Midbrain (tissue), 1 donor: ENCODE measurements at regions not wholly inside any gene's neighbourhood (a gene's known extent, or its start where the extent isn't known, plus 50 kb on each side); places are given as distances from the start of the nearest gene placed in this dataset.

Experiments
- DNase-seq: peaks from one replicate; lab custom pipeline; 2025; lab: John Stamatoyannopoulos, UW

DNA sequence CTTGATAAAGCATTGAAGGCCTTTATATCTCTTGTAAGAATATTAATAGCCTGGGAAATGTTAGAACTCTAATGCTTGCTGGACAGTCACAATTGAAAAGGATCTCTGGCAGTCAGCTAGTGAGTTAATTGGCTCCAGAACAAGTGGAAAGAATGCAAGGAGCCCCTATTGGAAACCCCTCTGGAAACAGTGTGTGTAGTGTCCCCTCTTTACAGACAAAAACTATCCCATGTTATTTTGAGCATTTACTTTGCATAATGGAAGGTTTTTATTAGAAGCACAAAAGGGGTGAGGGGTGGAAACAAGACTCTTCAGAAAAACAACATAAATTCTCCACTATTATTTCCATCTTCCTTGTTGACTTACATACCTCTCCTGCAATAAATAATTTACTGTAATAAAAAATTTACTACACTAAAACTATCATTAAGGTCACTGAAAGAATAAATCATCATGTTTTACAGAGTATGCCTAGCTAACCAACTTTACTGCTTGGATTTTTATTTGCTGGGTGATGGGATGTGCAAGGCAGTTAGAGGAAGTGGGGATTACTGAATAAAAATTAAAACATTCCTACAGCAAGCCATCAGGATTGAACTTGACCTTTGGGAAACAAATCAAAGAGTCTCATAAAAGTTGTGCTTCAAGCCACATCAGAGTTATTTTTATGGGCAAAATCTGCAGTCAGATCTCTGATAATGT is 610.4 kb downstream of the TBC1D4 start:
- DNase-seq = no peak

DNA sequence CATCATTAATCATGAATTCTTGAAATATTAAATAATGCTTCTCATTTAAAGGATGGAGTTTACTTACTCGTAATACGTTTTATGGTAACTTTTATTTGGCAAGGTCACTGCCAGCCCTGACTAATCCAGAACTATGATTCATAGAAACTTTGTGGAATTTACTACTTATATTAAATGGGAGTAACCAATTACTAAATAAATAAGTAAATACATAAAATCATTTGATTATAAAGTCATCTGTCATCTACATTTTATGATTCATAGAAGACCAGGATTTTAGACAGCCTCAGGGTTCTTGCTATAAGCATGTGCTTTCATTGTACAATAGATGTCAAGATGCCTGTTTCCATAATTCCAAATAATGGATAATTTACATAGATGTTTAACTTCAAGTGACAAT is 611.1 kb downstream of the TBC1D4 start:
- no peak for DNase-seq

GRCh38 chr13:74869846-74870245 is 612.1 kb downstream of the TBC1D4 start:
- DNase-seq = no peak

DNA sequence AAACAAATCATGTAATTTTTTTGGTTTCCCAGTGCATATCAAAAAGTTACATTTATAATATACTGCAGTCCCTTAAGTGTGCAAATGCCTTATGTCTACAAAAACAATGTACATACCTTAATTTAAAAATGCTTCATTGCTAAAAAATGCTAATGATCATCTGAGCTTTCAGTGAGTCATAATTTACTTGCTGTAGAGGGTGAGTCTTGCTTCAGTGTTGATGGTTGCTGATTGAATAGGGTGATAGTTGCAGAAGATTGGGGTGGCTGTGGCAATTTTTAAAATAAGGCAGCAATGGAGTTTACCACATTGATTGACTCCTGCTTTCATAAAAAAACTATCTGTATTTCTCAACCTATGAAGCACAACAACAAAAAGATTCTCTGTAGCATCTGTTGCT is 613.9 kb downstream of the TBC1D4 start:
- no peak for DNase-seq

DNA sequence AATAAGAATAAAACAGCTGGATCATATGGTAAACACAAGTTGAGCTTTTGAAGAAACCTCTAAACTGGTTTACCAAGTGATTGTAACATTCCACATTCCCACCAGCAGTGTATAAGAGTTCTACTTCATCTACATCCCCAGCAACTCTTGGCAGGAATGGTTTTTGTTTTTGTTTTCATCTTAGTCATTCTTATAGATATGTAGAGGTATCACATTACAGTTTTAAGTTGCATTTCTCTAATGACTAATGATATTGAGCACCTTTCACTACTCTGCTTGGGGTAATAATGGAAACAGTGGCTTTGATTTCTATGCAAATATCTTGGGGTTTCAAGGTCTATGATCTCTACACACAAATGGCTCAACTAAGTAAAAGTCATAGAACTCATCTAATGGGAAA is 614.5 kb downstream of the TBC1D4 start:
- no peak for DNase-seq

DNA sequence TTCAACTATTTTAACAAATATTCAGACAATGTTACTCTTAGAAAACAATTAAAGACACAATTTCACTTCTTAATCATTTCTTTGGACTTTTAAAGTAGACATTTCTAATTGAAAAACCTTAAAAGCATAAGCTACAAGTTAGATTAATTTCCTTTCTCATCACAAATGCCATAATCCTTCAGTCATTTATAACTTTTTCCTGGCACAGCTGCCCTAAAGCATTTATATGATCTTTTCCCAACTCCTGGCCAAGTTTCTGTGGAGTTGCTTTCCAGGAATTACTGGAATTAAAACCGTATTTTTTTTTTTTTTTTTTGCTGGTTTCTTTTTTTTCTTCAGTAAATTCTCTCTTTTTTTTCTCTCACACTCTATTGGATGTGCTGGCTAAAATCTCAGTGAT is 615.9 kb downstream of the TBC1D4 start:
- DNase-seq = no peak

DNA sequence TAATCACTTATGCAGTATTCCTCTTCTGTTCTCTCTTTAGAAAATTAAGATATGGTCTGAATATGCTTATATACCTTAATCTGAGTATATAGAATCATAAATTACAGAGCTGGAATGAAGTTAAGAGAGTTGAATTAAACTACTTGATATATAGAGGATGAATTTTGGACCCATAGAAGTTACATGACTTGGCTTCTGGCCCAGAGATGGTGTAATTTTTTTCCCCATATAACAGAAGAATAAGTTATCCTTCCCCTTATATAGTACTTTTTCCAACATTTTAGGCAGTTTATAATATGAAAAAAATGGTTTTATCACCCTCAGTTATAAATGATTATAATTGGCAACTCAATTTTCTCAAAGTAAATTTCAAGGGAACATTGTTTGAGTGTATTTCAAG is 616.3 kb downstream of the TBC1D4 start:
- DNase-seq = no peak

- no peak for DNase-seq
Measured at GRCh38 chr13:74860789-74861188, 621.2 kb downstream of the TBC1D4 start.

DNA sequence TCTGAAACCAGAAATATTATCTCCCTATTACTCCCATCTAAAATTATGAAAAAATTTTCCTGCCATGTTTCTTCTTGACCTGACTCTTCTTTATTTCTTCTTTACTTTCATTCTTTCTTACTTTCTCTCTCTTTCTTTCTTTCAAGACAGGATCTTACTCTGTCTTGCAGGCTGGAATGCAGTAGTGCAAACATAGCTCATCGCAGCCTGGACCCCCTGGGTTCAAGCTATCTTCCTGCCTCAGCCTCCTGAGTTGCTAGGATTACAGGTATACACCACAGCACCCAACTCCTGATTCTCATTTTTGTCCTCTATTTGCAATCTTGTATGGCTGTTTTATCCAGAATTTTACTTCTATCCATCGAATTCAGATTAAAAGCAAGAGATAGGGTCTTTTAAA is 631.1 kb downstream of the TBC1D4 start:
- DNase-seq = no peak

DNA sequence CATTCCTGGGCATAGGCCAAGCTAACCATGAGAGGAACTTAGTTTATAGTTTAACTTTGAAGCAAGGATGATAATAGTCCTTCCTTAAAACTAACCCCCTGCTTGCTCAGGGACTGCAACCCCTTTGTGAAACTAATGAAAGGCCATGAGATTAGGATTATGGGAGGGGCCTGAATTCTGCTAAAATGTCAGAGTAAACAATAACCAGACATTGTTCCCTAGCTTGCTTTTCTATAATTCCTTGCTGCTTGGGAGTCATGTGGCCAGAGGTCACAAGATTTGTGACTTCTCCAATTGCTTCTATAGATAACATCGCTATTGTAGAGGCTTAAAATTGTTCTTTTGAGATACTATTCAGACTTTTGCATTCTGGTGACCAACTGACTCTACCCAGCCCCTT is 634.0 kb downstream of the TBC1D4 start:
- DNase-seq = no peak

- no peak for DNase-seq
Measured at GRCh38 chr13:74845806-74846205, 636.2 kb downstream of the TBC1D4 start.

DNA sequence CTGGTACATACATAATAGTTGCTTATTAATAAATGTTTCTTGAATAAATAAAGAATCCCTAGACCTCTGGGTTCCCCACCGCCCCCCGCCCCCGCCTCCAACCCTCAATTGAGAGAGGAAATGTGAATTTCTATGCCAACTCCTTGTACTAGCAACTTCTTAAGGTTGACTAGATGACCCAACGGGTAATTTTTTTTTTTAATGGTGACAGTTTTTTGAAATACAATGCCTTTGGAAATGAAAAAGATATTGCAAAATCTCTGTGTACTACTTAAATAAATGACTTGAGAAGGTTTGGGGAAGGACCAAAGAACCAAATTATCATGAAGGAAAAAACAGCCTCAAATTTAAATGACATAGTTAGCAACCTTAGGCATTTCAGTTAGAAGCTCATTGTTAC is 640.3 kb downstream of the TBC1D4 start:
- DNase-seq = no peak

- no peak for DNase-seq
Measured at GRCh38 chr13:74841123-74841522, 640.8 kb downstream of the TBC1D4 start.

- DNase-seq = no peak
Measured at GRCh38 chr13:74839656-74840055, 642.3 kb downstream of the TBC1D4 start.

GRCh38 chr13:74838096-74838495 is 643.9 kb downstream of the TBC1D4 start:
- no peak for DNase-seq

DNA sequence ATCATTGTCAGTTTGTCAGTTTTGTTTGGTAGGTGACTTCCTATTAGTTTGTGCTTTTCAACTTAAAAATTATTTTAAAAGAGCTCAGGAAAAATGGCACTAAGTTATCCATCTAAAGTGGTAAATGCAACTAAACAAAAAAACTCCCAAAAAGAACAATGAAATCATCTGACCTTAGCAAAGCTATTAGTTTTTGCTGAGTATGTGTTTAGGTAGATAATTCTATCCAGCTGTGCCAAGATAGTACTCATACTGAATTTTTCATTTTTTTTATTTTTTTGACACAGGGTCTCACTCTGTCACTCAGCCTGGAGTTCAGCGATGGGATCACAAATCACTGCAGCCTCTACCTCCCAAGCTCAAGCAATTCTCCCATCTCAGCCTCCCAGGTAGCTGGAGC is 645.3 kb downstream of the TBC1D4 start:
- DNase-seq = no peak

DNA sequence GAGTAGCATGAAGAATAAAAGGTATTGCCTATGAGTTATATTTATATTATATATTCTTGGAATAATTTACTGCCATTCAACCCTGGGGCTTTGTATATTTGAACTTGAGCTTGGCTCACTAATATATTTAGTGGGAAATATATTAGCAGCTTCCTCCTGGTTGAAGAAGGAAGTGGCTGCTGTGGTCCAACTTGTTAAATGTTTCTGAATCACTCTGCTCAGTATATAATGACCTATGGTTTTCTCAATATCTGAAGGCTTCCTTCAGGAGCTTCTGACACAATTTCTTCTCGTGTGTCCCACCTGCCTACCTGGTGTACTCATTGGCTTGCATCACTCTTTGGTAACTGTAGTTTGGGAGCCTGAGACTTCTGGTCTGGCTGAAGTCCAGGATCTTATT is 646.4 kb downstream of the TBC1D4 start:
- DNase-seq = no peak

DNA sequence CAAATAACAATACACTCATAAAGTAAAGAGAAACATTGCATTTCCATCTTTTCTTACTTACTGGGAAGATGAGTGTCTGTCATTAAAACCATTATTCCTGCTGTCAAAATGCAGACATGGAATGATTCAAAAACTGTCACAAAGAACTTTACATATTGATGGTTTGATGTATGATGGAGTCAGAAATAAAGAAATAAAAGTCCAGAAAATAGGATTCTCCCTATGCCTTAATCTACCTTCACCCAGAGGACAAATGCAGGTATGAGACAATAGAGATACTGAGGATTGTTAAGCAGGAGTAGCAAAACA is 656.1 kb downstream of the TBC1D4 start:
- DNase-seq = no peak

- no peak for DNase-seq
Measured at GRCh38 chr13:74825152-74825937, 656.6 kb downstream of the TBC1D4 start.

GRCh38 chr13:74820809-74821208 is 661.2 kb downstream of the TBC1D4 start:
- DNase-seq = no peak

DNA sequence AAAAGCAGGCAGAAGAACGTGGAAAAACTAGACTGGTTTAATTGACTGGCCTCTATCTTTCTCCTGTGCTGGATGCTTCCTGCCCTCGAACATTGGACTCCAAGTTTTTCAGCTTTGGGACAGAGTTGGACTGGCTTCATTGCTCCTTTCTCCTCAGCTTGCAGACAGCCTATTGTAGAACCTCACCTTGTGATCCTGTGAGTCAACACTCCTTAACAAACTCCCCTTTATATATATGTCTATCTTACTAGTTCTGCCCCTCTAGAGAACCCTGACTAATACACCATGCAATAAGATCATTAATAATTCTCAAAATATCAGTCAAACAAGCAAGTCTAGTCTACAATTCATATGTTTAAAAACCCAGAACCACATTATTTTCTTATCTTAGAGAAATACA is 662.4 kb downstream of the TBC1D4 start:
- no peak for DNase-seq

DNA sequence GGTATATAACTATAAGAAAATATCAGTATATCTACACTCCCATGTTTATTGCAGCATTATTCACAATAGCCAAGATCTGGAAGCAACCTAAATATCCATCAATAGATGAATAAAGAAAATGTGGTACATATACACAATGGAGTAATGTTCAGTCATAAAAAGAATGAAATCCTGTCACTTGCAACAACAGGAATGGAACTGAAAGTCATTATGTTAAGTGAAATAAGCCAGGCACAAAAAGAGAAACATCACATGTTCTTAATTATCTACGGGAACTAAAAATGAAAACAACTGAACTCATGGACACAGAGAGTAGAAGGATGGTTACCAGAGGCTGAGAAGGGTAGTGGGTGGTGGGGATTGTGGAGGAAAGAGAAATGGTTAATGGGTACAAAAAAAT is 665.2 kb downstream of the TBC1D4 start:
- no peak for DNase-seq

DNA sequence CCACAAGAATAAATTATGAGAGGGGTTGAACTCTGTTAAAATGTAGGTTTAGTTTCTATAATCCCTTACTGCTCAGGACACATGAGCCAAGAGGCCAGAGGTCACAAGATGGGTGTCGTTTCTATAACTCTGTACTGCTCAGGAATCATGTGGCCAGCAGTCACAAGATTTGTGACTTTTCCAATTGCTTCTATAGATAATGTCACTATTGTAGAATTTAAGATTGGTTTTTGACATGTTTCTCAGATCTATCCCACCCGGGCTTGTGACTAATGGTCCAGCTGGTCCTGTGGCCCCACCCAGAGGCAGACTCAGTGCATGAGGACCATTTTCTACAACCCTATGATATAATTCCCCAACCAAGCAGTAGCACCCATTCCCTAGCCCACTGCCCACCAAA is 662.0 kb upstream of the KLF12 start:
- no peak for DNase-seq

GRCh38 chr13:74795526-74795925 is 661.3 kb upstream of the KLF12 start:
- peak; percentile 18 for DNase-seq
